ENCODE measurements at regions not wholly inside any gene's neighbourhood (a gene's known extent, or its start where the extent isn't known, plus 50 kb on each side); places are given as distances from the start of the nearest gene placed in this dataset.

DNA sequence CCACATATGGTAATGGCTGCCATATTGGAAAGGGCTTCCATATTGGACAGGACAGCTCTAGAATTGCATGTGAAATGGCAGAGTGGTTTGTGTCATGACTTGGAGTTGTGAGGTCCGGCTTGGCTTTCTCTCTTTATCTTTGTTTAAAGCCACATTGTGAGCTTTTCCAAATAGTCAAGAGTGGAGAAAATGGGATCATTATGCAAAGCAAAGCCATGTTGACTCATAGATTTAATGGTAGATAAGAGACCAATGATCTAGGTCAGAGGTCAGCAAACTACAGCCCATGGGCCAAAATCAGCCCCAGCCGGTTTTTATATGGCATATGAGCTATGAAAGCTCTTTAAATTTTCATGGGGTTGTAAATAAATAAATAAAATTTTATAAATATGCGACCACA lies 449.1 kb downstream of the BCL11B start:
- Histone ChIP-seq H3K27ac (no peak overlapping the region), H3K9ac (ENCODE audit: low read depth in 2 of 2, low read length in 2 of 2) (no peak overlapping the region), H3K4me3 (no peak overlapping the region), H3K36me3 (no peaks in the 10 kb centered on the region), H3K4me1 (no peaks in the 10 kb centered on the region), H3K9me3 (no peaks in the 10 kb centered on the region), H3K27me3 (no peaks in the 10 kb centered on the region)
- TF ChIP-seq, protein P1, sequence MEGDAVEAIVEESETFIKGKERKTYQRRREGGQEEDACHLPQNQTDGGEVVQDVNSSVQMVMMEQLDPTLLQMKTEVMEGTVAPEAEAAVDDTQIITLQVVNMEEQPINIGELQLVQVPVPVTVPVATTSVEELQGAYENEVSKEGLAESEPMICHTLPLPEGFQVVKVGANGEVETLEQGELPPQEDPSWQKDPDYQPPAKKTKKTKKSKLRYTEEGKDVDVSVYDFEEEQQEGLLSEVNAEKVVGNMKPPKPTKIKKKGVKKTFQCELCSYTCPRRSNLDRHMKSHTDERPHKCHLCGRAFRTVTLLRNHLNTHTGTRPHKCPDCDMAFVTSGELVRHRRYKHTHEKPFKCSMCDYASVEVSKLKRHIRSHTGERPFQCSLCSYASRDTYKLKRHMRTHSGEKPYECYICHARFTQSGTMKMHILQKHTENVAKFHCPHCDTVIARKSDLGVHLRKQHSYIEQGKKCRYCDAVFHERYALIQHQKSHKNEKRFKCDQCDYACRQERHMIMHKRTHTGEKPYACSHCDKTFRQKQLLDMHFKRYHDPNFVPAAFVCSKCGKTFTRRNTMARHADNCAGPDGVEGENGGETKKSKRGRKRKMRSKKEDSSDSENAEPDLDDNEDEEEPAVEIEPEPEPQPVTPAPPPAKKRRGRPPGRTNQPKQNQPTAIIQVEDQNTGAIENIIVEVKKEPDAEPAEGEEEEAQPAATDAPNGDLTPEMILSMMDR (IDR thresholded peaks at IDR 0.05) = no peak
- intact Hi-C loops (cut with DNase I) = no loop called here
- DNase-seq = no peak

GRCh38 chr14:98826618-98827017 lies 445.4 kb downstream of the BCL11B start:
- H3K27me3 ChIP-seq = no peaks in the 10 kb centered on the region
- TF ChIP-seq, protein P1 (IDR thresholded peaks at IDR 0.05) = no peak
- no peak for DNase-seq
- no peaks in the 10 kb centered on the region for H3K4me1 ChIP-seq
- H3K36me3 ChIP-seq = no peaks in the 10 kb centered on the region
- intact Hi-C loops (cut with DNase I) = no loop called here
- H3K27ac ChIP-seq = no peak overlapping the region
- H3K4me3 ChIP-seq = no peak overlapping the region
- H3K9me3 ChIP-seq = no peaks in the 10 kb centered on the region
- no peak overlapping the region for H3K9ac ChIP-seq (ENCODE audit: low read depth in 2 of 2, low read length in 2 of 2)

GRCh38 chr14:98834119-98834518 lies 437.9 kb downstream of the BCL11B start:
- Histone ChIP-seq H3K4me3 (no peak overlapping the region), H3K4me1 (no peaks in the 10 kb centered on the region), H3K27me3 (no peaks in the 10 kb centered on the region), H3K9me3 (no peaks in the 10 kb centered on the region), H3K36me3 (no peaks in the 10 kb centered on the region), H3K9ac (ENCODE audit: low read depth in 2 of 2, low read length in 2 of 2) (no peak overlapping the region), H3K27ac (no peak overlapping the region)
- DNase-seq = no peak
- TF ChIP-seq, protein P1 (IDR thresholded peaks at IDR 0.05) = no peak
- intact Hi-C loops (cut with DNase I) = no loop called here

- TF ChIP-seq, protein P1 (IDR thresholded peaks at IDR 0.05) = no peak
- H3K27ac ChIP-seq = no peak overlapping the region
- H3K9me3 ChIP-seq = no peaks in the 10 kb centered on the region
- DNase-seq = no peak
- H3K36me3 ChIP-seq = no peaks in the 10 kb centered on the region
- H3K27me3 ChIP-seq = no peaks in the 10 kb centered on the region
- H3K4me3 ChIP-seq = no peak overlapping the region
- intact Hi-C loops (cut with DNase I) = no loop called here
- H3K9ac ChIP-seq (ENCODE audit: low read depth in 2 of 2, low read length in 2 of 2) = no peak overlapping the region
- H3K4me1 ChIP-seq = no peaks in the 10 kb centered on the region
Measured at GRCh38 chr14:98835051-98835824, 436.8 kb downstream of the BCL11B start.

DNA sequence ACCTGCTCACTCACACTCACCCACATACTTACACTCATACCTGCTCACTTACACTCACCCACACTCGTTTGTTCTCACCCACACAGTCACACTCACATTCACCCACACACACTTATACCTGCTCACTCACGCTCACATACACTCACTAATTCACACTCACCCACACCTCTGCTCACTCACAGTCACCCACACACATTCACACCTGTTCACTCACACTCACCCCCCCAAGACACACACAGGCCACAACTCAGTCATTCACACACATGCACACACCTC lies 436.2 kb downstream of the BCL11B start:
- TF ChIP-seq, protein P1 (IDR thresholded peaks at IDR 0.05) = no peak
- no peaks in the 10 kb centered on the region for H3K36me3 ChIP-seq
- intact Hi-C loops (cut with DNase I) = no loop called here

More for the DNA sequence above, 436.2 kb downstream of the BCL11B start:
- no peaks in the 10 kb centered on the region for H3K9me3 ChIP-seq
- no peak overlapping the region for H3K4me3 ChIP-seq
- H3K27ac ChIP-seq = no peak overlapping the region
- H3K4me1 ChIP-seq = no peaks in the 10 kb centered on the region
- H3K9ac ChIP-seq (ENCODE audit: low read depth in 2 of 2, low read length in 2 of 2) = no peak overlapping the region
- H3K27me3 ChIP-seq = no peaks in the 10 kb centered on the region
- DNase-seq = no peak

Data from colonic mucosa (tissue), 4 donors.